HT1080 (cell line): ENCODE measurements at regions not wholly inside any gene's neighbourhood (a gene's known extent, or its start where the extent isn't known, plus 50 kb on each side); places are given as distances from the start of the nearest gene placed in this dataset.

Experiments
- DNase-seq: peaks from one replicate; pipeline ENCODE4 v3.0.0-alpha.2; 2015; ENCODE audit warnings: low read depth

DNA sequence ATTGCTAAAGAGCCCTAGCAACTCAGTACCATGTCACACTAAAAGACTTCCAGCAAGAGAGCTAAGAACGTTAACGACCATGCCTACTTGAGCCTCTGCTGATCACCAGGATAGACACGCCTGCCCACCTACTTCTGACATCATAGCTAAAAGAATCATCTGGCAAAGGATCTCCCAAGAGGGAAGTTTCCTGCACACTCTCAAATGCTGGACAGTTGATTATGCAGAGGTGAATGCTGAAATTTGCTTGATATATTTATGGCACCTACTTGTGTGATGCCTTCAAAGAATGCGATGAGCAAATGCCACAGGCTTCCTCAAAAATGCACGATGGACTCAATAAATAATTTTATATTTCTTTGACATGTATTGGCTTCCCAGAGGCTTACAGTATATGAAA, 113.6 kb downstream of the GALC start:
- peak; percentile 7 for DNase-seq

DNA sequence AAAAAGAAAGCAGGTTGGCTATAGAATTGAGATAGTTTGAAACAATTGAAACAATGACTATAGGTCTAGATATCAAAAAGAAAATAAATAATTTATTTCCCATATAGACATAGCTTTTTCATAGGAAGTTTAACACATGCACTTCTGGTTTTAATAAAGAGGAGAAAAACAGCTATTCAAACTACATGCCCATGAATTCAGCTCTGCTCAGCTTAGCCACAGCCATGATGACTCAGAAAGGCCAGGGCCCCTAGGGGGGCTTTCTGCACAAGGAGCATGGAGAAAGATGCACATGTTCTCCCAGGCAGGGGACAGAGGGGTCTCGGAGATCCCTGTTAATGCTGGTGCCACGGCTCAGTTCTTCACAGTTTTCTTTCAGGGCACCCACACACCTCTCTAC, 114.0 kb downstream of the GALC start:
- no peak for DNase-seq

DNA sequence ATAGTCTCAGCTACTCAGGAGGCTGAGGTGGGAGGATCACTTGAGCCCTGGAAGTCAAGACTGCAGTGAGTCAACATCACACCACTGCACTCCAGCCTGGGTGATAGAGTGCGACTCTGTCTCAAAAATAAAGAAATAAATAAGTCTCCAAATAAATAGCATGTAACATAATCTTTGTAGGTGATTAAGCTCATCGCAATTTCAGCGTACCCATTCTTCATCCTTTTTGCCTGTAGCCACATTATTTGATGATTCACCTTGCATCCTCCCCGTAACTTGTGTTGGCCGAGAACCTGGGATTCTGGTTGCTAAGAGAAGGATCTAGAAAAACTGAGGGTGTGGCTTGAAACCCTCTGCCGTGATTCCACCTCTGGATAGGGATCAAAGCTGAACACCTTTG, 115.1 kb downstream of the GALC start:
- peak; percentile 90 for DNase-seq

DNA sequence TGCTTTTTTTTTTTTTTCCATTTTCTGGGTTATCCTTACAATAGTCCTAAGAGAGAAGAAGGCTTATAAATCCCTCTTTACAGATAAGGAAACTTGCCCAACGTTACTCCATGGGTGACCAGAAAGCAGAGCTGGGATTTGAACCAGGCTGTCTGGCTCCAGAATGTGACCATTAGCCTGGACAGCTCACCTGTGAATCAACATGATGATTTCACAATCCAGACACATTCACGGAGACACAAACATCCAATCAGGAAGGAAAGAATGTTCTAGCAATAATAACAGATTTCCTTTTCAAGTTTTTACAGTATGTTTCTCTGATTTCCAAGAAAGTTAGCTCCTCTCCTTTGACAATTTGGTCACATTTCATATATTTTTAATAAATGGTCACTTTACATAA, 118.3 kb downstream of the GALC start:
- no peak for DNase-seq

DNA sequence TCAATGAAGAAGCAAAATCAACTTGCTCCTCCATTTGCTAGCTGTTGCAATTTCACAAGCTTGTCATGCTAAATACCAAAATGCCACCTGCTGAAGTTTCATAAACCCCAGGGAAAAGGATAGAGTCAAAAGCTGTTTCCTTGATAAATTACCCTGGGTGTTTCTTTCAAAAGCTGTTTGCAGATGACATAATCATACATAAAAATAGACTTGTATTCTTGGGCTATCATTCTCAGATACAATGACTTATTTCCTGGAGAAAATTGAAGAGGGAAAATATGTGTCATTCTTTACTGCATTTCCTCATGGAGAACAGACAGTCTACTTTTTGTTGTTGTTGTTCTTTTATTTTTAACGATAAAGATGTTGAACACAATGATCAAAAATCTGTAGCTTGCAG, 119.2 kb downstream of the GALC start:
- DNase-seq, result peak; percentile 51

DNA sequence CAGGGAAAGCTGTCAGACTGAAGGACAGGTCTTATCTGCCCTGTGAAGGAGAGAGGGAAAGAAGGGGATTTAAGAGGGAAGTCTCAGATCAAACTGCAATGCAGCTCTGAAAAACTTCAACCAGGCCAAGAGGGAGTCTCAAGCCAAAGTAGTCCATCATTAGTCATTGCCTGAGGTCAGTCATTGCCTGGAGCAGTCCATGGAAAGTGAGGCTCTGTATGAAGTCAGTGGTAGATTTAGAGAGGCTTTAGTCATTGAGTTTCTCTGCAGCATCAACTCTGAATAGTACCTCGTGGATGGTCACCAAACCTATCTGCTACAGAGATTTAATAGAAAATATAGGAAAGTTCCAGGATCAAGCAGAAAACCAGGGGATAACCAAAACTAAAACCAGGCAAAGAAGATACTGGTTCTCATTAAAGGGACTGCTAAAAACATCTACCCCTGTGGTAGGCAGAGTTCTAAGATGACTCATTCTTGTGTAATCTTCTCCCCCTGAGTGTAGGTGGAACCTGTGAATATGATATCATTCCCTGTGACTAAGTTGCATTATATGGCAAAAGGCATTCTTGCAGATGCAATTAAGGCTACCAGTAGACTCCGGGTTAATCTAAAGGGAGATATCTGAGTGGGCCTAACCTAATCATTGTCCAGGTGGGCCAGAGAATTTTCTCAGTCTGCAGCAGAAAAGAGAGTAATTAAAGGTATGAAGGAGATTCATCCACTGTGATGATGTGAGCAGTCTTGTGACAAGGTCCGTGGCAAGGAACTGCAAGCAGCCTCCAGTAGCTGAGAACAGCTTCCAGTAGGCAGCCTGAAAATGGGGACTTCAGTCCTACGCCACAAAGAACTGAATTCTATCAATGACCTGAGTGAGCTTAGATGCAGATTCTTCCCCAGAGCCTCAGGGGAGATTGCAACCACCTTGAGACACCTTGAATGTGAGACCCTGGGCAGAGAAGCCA, 123.1 kb downstream of the GALC start:
- peak; percentile 85 for DNase-seq

DNA sequence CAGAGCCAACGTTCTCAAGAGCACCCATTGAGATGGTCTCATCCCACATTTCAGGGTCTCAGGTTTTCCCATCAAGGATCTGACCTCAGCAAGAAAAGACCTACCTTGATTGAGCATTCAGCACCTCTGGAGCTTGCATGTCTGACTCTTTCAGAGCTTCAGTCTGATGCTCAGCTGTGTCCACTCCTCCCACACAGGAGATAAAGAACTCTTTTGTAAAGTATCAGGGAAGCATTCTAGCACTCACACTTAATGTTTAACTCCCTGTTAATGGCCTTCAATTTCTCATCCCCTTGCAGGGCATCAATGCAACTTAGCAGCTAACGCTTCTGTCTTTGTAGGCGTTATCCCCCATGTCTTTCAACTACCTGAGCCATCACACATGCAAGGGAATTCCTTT, 124.1 kb downstream of the GALC start:
- no peak for DNase-seq

DNA sequence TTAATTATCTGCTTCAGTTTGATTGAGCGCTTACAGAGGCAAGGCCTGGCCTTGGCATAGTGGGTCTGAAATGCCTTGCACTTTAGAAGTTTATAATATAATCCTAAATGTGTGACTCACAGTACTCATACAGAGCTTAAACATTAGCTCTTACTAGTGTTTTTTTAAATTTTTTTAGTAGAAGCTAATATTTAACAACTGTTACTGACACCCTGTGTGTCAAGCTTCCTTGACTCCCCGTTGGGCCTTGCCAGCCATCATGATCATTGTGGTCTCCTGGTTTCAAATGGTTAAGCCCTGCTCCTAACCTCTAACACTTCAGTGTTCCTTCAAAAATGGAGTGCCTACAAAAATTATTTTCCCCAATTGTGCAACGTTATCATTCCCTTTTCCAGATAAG, 126.9 kb downstream of the GALC start:
- DNase-seq, result no peak

DNA sequence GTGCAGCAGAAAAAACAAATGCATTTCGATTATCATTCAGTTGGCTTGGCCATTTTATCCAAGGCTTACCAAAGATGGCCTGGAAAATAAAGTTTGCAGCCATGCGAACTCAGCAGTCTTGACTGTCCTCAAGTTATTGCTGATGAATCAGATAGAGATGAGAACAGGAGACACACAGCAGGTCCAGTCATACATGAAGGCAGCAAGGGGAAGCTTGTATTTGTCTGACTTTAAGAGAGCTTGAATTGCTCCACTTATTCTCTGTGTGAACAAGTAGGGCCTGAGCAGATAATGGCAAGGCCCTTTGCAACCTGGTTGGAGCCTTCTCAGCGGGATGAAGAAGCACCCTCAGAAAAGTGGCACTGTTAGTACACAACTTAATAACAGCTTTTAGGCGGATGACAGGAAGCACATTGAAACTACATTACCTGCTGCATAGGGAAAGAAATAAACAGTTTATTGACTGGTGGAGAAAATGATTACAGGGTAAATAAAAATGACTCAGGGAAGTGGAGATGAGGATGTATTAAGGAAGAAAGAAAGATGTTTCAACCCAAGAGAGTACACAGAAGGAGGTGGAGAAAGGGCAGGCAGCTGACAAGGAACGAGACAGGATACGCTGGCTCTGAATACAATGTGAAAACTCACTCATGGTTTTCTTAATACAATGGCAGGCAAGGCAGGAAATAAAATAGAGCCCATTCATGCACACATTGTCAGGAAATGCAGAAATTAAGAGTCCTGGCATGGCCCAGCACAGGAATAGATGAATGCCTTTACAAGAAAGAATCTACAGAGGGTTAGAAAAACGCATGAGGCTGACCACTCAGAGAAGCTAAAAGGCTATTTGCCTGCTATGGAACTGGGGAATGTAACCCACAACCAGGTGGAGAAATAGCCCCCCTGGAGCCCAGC, 128.4 kb downstream of the GALC start:
- DNase-seq, result no peak

DNA sequence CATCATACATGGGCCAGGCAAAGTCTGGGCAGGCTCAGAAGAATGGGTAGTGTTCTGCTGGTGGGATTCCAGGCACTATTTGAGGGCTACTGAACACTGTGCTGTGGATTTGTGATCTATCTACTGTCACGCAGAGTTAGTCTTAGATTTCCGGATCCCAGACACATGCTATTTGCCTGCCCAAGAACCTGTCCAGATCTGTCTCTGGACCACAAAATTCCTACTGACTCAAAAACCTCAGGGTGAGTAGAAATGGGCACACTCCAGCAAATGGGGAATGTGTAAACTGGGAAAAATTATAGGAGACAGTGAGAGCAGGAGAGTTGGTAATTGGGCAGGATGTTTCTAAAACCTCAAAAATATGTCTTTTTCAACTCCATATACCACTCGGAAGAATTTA, 129.9 kb downstream of the GALC start:
- no peak for DNase-seq

DNA sequence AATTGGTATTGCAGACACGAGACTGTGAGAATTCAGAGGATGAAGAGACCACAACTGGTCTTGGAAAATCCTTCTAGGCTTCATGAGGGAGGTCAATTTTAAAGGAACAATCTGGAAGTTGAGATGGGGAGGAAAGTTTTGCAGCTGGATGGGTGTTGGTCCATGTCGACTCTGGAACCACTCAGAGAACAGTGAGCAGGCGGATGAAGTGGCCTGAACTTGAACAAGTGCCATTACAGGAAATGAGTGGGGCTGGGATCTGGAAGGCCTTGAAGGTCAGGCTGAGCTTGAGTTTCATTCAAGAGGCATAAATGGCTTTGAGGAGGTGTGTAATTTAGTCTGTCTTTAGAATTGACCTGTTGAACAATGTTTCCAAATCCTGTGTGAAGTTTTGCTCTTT, 140.9 kb downstream of the GALC start:
- no peak for DNase-seq

DNA sequence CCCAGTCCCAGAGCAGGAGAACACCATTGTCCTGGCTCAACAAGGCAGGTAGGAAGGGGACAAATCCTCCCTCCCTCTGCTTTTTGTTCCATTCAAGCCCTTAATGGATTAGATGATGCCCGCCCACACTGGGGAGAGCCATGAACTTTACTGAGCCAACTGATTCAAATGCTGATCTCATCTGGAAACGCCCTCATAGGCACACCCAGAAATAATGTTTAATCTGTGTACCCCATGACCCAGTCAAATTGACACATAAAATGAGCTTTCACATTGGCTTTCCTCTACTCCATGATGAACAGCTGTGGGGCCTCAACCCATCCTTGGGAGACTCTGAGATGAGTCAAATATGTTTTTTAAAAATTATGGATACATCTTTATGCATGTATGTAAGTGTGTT, 141.8 kb downstream of the GALC start:
- DNase-seq, result no peak

DNA sequence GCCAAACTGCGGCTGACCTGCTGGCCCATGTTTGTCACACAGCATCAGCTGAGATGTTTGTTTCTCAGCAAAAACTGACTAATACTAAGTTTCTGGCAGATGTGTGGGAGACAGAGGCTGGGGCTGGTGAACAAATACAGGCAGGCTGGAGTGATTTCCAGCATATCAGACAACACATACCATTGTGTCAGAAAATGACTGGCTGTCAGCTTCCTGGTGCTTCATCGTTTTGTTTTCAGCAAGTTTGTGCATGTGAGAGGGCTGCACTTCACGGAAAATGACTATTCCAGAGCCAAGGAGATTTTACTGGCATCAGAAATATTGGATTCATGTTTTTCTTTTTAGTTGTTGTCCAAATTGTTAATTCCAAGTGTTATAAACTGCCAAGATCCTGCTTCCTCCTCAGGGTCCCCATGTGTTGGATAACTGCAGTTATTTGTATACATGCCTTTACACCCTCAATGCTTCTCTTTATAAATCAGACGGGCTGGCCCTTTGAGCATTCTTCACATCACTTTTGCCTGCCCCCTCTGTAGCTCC, 145.7 kb downstream of the GALC start:
- no peak for DNase-seq

DNA sequence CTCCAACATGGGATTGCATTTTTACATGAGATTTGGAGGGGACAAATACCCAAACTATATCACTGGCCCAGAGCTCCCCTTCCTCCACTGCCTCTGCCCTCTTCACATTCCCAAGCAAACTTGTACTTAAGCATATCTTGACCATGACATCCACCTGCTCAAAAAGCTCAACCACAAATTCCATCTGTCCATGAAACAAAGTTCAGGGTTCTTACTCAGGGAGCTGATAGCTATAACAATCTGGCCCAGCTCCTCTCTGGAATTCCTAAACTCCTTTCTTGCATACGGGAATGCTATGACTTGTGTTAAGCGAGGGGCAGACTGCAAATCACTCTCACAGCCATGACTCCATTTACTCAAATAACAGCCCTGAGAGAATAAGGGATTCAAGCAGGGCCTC, 152.1 kb downstream of the GALC start:
- no peak for DNase-seq

DNA sequence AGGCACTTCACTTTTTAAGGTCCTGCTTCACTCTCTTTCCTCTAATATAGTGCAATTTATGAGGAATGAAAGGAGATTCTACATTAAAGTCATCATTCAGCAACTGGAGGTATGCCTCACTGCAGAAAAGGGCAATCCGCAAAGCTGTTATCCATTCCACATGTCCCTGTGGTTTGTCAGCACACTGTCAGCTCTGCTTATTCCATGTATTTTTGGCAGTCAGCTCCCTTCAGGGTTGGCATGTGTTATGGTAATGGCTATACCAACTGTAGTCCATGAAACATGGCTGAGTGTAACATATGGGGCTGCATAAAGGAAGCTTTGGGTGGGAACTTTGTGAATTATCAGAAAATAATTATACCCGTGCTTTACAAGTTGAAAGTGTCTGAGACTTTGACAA, 154.1 kb downstream of the GALC start:
- DNase-seq, result no peak

DNA sequence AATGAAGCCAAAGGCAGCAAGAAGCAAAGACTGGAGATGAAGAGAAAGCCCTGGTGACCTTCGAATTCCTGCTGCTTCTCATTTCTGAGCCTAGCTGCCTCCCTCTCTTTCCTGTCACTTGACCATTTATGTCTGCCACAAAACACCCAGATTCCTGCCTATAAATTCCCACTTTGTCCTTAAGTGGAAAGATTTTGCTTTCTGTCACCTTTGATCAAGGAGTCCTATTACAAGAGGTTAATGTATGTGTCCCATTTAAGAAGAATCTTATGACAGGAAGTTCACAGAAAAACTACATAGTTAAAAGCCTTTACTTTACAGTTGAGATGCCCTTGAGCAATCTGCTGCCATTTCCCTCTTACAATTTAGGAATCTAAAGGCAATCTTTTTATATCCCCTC, 155.7 kb downstream of the GALC start:
- DNase-seq, result no peak

DNA sequence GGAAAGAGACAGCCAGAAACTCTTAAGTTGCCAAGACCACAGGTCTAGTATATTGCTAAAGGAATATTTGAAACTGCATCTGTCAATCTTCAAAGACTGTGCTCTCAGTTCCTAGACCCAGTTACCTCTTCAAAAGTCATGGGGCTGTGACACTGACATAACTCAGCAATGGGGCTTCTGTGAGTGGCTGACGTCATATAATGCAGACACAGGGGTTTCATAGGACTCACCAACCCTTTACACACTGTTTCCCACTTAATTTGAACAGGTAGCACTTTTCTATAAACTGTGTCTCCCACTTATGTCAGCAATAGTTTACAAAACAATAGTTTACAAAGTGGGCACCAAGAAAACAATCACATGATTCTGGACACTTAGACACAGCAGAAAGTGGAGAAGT, 158.4 kb downstream of the GALC start:
- DNase-seq, result no peak

DNA sequence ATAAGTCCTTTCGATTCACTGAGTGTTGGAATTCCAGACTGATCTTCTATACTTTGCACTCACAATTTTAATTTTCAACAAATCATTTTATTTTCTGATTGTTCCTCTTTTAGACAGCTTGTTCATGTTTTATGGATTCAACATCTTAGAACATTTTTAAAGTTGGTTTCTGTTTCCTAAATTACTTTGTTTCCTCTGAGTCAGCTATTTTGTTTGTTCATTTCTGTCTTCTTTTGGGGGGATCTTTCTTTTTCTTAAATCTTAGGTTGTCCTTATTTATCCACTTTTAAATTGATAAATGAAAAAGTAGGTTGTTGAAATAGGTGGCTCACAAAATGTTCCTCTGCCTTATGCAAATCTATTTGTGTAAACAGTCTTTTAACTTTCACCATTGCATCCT, 160.0 kb downstream of the GALC start:
- no peak for DNase-seq

DNA sequence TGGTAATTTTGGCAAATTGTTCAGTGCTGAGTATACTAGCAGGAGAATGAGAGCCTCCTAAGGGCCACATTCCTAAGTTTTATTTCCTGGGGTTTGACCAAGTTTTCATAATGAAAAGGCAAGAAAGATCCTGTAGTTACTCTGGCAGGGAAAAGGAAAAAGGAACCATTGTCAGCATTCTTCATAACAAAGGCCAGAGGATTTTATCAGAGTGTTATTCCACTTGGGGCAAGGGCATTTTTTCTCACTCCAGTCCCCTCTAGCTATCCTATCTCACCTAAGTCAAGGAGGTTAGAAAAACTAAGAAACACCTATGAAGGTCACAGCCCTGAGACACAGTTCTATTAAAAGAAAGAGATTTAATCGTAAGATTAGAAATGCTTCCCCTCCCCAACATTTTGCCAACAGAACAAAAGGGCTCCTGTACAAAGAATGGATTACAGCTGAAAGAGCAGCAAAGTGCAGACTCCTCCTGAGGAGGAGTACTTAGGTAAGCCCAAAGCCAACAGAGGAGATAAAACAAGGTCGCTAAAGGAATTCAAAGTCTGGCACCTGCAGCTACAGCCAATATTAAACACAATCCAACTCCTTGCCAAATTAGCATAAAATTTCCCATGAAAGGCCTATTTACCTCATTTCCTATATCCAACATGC, 162.4 kb downstream of the GALC start:
- no peak for DNase-seq

DNA sequence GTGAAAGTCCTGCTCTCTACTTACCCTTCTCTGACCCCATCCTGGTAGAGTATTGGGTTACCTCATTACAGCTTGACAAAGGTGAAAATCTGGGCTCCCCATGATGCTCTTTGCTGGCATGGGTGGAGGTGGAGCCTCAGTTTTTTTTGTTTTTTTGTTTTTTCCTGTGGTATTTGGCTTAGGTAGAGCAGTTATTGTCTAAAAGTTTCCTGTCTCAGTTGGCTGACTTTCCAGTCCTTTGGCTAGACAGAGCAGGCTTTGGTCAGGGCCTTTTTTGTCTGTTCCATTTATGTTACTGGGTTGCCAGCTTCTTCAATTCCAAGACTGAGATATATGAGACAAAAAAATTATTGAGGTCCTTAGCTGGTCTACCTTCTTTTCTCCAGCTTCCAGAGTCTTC, 163.4 kb downstream of the GALC start:
- no peak for DNase-seq

DNA sequence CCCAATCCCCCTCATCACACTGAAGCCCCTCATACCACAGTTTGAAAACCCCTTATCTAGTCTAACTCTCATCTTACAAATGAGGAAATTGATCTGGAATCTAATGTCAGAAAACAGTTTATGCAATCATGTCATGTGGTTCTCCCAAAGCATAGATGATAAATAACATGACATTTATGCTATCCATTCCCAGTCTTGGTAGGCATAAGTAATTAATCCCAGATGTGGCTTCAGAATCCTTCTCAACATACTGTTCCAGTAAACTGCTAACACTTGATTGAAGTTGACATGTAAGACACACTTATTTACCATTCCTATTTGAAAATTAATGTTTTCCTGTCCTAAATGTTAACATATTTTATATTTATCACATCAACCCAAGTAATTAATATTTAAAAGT, 168.7 kb downstream of the GALC start:
- DNase-seq, result no peak

DNA sequence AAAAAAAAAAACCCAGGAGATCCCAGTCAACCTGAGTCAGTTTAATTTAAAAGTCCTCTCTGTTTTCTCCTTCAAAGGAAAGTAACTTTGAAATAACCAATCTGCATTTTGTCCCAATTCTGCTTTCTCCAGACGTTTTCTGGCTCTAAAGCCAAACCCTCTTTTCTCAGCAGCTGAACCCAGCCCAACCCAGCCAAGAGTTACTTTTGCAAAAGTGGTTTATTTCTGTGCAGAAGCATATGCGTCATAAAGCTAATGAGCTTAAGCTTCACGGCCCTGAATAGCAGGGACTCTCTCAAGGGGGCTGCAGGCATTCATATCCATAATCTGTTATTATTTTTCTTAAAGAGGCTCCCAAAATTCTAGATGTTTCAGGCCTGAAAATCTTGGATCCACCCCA, 176.6 kb downstream of the GALC start:
- no peak for DNase-seq
